Right lobe of liver (tissue), 6 donors: ENCODE measurements at regions not wholly inside any gene's neighbourhood (a gene's known extent, or its start where the extent isn't known, plus 50 kb on each side); places are given as distances from the start of the nearest gene placed in this dataset.

Experiments
- ATAC-seq, 4 donors: fragments of 200-7000 bp; cut with Tn5 transposase; one replicate each; pipeline ENCODE4 v1.9.1; 2020; ENCODE audit warnings: mild to moderate bottlenecking in 4 of 4, moderate library complexity in 4 of 4
- DNase-seq, 3 donors: peaks; one replicate each; pipeline ENCODE4 v3.0.0-alpha.2; 2020
- H3K27ac ChIP-seq, 3 donors: fragments of 200-600 bp; one replicate each; pipeline ENCODE4 v1.8.0; 2022
- H3K27me3 ChIP-seq, 2 donors: fragments of 200-600 bp; one replicate each; pipeline ENCODE4 v1.8.0; 2022
- H3K36me3 ChIP-seq, 4 donors: fragments of 200-600 bp; sonication (generic) in 1 of 4; one replicate each; pipeline versions ENCODE4 v1.5.1 to v1.8.0; 2017 to 2022; ENCODE audit warnings: control low read depth in 1 of 4
- H3K4me1 ChIP-seq, 4 donors: fragments of 200-600 bp; sonication (generic) in 1 of 4; one replicate each; pipeline versions ENCODE4 v1.5.1 to v1.8.0; 2017 to 2022; ENCODE audit warnings: control low read depth in 1 of 4
- H3K4me3 ChIP-seq, 3 donors: fragments of 200-600 bp; one replicate each; pipeline ENCODE4 v1.8.0; 2022
- H3K9me3 ChIP-seq, 4 donors: fragments of 200-600 bp; sonication (generic) in 1 of 4; one replicate each; pipeline versions ENCODE4 v1.5.1 to v1.8.0; 2017 to 2022; ENCODE audit warnings: control low read depth in 1 of 4
- POLR2A ChIP-seq: fragments of 450-650 bp; IDR thresholded peaks from one replicate; pipeline ENCODE4 v1.6.1; 2017; ENCODE audit warnings: antibody characterized with exemption, mild to moderate bottlenecking
- WGBS: methylation state at CpG from one replicate; pipeline ENCODE4 v1.1.6; 2018; ENCODE audit warnings: low coverage, low lambda C conversion rate; ENCODE audit not compliant: insufficient coverage; ENCODE audit errors: missing lambda C conversion rate; 5-methylcytosine and 5-hydroxymethylcytosine counted together
- intact Hi-C, 2 donors: fragments of 100-400 bp; cut with DNase I; formaldehyde crosslinking; loops; one replicate each; pipeline versions ENCODE4 v1.11.2 to v1.14.1; 2022
- TF ChIP-seq, protein P1 (sequence below), 4 donors: fragments of 200-600 bp in 3 of 4; fragments of 450-650 bp in 1 of 4; IDR thresholded peaks; one replicate each; pipeline versions ENCODE4 v1.5.1 to v1.8.0; 2016 to 2022; ENCODE audit warnings: antibody characterized with exemption in 4 of 4, mild to moderate bottlenecking in 2 of 4
- donor health status: DM: no; HTN: yes; CAD: no.
- donor health status: DM: no; HTN: no; CAD: no.
- donor health status: DM: no; HTN: no; CAD: no.
- donor health status: DM: no; HTN: yes; CAD: no.
- donor health status: DM: no; HTN: yes; CAD: no.

- no peak for DNase-seq
- no peaks in the 10 kb centered on the region for H3K4me1 ChIP-seq
Measured at GRCh38 chr18:77547757-77548156, 298.1 kb downstream of the GALR1 start.

GRCh38 chr18:77548790-77549420 lies 299.3 kb downstream of the GALR1 start:
- no peak for TF ChIP-seq POLR2A
- TF ChIP-seq, protein P1, sequence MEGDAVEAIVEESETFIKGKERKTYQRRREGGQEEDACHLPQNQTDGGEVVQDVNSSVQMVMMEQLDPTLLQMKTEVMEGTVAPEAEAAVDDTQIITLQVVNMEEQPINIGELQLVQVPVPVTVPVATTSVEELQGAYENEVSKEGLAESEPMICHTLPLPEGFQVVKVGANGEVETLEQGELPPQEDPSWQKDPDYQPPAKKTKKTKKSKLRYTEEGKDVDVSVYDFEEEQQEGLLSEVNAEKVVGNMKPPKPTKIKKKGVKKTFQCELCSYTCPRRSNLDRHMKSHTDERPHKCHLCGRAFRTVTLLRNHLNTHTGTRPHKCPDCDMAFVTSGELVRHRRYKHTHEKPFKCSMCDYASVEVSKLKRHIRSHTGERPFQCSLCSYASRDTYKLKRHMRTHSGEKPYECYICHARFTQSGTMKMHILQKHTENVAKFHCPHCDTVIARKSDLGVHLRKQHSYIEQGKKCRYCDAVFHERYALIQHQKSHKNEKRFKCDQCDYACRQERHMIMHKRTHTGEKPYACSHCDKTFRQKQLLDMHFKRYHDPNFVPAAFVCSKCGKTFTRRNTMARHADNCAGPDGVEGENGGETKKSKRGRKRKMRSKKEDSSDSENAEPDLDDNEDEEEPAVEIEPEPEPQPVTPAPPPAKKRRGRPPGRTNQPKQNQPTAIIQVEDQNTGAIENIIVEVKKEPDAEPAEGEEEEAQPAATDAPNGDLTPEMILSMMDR (IDR thresholded peaks at IDR 0.05), result no peak
- no peaks in the 10 kb centered on the region for H3K27me3 ChIP-seq
- H3K9me3 ChIP-seq, result no peaks in the 10 kb centered on the region
- ATAC-seq (no peak), DNase-seq (no peak)
- H3K4me1 ChIP-seq, result no peaks in the 10 kb centered on the region
- no peak overlapping the region for H3K4me3 ChIP-seq
- no peak overlapping the region for H3K27ac ChIP-seq
- intact Hi-C loops, result no loop called here
- WGBS, result 54% methylated on average over 5 of the region's 8 CpGs
- no peaks in the 10 kb centered on the region for H3K36me3 ChIP-seq

More at GRCh38 chr18:77547757-77548156, 298.1 kb downstream of the GALR1 start:
- Histone ChIP-seq H3K9me3 (no peaks in the 10 kb centered on the region), H3K27me3 (no peaks in the 10 kb centered on the region), H3K27ac (no peak overlapping the region), H3K4me3 (no peak overlapping the region), H3K36me3 (no peaks in the 10 kb centered on the region)
- ATAC-seq, result no peak
- no peak for TF ChIP-seq POLR2A
- TF ChIP-seq, protein P1 (IDR thresholded peaks at IDR 0.05), result no peak
- 56% methylated on average over 5 of the region's 5 CpGs for WGBS
- intact Hi-C loops, result no loop called here

DNA sequence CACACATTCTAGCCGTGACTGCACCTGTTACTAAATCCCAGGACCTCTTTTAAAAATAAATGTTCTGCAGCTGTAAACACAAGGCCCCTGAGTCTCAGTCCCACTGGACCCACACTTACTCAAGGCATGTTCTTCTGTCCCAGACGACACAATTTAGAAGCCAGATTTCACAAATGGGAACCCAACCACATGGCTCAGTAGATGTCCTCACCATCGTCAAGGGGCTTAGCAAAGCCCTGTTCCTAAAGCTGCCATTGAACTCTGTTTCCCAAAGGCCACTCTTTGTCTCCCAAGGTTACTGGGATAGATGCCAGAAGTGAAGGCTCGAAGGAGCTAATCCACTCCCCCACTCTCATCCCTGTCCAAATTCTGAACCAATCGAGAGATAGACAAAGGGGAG lies 301.0 kb downstream of the GALR1 start:
- no peaks in the 10 kb centered on the region for H3K9me3 ChIP-seq
- TF ChIP-seq, protein P1 (IDR thresholded peaks at IDR 0.05), result no peak
- TF ChIP-seq POLR2A, result no peak
- no peaks in the 10 kb centered on the region for H3K36me3 ChIP-seq
- H3K4me1 ChIP-seq, result no peaks in the 10 kb centered on the region
- H3K27me3 ChIP-seq, result no peaks in the 10 kb centered on the region
- no peak overlapping the region for H3K4me3 ChIP-seq
- no peak overlapping the region for H3K27ac ChIP-seq
- 60% methylated on average over 5 of the region's 5 CpGs for WGBS
- intact Hi-C loops, result no loop called here
- ATAC-seq (no peak), DNase-seq (no peak)

DNA sequence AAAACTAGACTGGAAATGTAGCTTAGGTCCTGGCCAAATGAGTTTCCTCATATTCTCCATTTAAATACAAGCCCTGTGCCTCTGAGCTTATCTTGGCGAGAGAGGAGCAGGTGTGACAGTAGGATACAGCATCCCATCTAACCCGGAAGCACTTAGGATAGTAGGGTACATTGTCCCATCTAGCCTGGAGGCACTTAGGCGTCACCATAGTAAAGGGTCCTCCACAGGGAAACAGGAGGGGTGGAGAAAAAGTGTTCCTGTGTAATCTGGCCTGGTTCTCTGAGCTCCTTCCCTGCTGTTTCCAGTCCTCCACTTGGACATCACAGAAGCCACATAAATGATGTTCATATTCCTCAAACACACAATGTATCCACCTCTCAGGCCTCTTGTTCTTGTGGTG lies 301.4 kb downstream of the GALR1 start:
- TF ChIP-seq POLR2A, result no peak
- TF ChIP-seq, protein P1 (IDR thresholded peaks at IDR 0.05), result no peak
- 49% methylated on average over 3 of the region's 3 CpGs for WGBS
- ATAC-seq, result no peak
- no peaks in the 10 kb centered on the region for H3K36me3 ChIP-seq
- H3K27ac ChIP-seq, result no peak overlapping the region
- H3K27me3 ChIP-seq, result no peaks in the 10 kb centered on the region
- H3K4me1 ChIP-seq, result no peaks in the 10 kb centered on the region
- H3K9me3 ChIP-seq, result no peaks in the 10 kb centered on the region
- no peak overlapping the region for H3K4me3 ChIP-seq
- DNase-seq, result no peak
- intact Hi-C loops, result no loop called here

- H3K36me3 ChIP-seq, result no peaks in the 10 kb centered on the region
- no peak for ATAC-seq
- no peak for TF ChIP-seq POLR2A
- TF ChIP-seq, protein P1 (IDR thresholded peaks at IDR 0.05), result no peak
- no peak for DNase-seq
- intact Hi-C loops, result no loop called here
- H3K27ac ChIP-seq, result no peak overlapping the region
- H3K4me3 ChIP-seq, result no peak overlapping the region
- no peaks in the 10 kb centered on the region for H3K9me3 ChIP-seq
- H3K4me1 ChIP-seq, result no peaks in the 10 kb centered on the region
- H3K27me3 ChIP-seq, result no peaks in the 10 kb centered on the region
- 50% methylated on average over 3 of the region's 3 CpGs for WGBS
Measured at GRCh38 chr18:77552945-77553344, 303.3 kb downstream of the GALR1 start.
